ENCODE measurements at regions not wholly inside any gene's neighbourhood (a gene's known extent, or its start where the extent isn't known, plus 50 kb on each side); places are given as distances from the start of the nearest gene placed in this dataset.

DNA sequence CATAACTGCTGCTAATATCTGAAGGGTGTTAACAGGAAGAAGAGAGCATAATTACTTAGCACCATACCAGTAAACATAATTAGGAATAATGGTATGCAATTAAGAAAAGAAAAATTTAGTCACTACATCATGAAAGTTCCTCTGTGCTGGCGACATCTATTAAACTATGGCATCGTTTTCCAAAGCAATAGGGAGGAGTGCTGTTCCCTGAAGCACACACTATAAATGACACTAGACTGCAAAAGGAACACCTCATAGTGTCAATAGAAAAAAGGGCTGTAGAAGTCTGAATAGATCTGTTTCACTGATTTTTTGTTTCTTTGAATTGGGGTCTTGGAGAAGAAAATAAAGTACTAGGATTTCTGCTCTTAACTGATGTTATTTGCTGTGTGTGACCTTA lies 773.6 kb upstream of the B3GALT2 start:
- TF ChIP-seq, protein P1, sequence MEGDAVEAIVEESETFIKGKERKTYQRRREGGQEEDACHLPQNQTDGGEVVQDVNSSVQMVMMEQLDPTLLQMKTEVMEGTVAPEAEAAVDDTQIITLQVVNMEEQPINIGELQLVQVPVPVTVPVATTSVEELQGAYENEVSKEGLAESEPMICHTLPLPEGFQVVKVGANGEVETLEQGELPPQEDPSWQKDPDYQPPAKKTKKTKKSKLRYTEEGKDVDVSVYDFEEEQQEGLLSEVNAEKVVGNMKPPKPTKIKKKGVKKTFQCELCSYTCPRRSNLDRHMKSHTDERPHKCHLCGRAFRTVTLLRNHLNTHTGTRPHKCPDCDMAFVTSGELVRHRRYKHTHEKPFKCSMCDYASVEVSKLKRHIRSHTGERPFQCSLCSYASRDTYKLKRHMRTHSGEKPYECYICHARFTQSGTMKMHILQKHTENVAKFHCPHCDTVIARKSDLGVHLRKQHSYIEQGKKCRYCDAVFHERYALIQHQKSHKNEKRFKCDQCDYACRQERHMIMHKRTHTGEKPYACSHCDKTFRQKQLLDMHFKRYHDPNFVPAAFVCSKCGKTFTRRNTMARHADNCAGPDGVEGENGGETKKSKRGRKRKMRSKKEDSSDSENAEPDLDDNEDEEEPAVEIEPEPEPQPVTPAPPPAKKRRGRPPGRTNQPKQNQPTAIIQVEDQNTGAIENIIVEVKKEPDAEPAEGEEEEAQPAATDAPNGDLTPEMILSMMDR (IDR thresholded peaks at IDR 0.05; ENCODE audit: low read length) = no peak
- TF ChIP-seq EZH2 (IDR thresholded peaks at IDR 0.05; ENCODE audit: borderline replicate concordance, low read length) = no peak
